Panc1 (cell line): ENCODE measurements at regions not wholly inside any gene's neighbourhood (a gene's known extent, or its start where the extent isn't known, plus 50 kb on each side); places are given as distances from the start of the nearest gene placed in this dataset.

ENCODE experiments used
- ATAC-seq: fragments of 200-7000 bp; cut with Tn5 transposase; 2 replicates; pipeline ENCODE4 v1.9.1; 2020; ENCODE audit warnings: mild to moderate bottlenecking, moderate library complexity
- BruUV-seq: library from RNA; stranded (reverse); fragments of 400-500 nt; replicated peaks from 2 replicates; lab custom pipeline; 2021; lab: Mats Ljungman, UMichigan
- CTCF ChIA-PET: fragments of 300-600 bp; sonication (Branson Sonifier 250); formaldehyde crosslinking; loops from one replicate; lab custom pipeline; 2022; ENCODE audit warnings: antibody characterized with exemption; lab: Charles Lee
- POLR2A ChIA-PET: fragments of 300-600 bp; sonication (Branson Sonifier 250); formaldehyde crosslinking; loops from one replicate; lab custom pipeline; 2022; ENCODE audit warnings: antibody characterized with exemption; lab: Charles Lee
- DNase-seq: peaks from one replicate; pipeline ENCODE4 v3.0.0-alpha.2; 2010; ENCODE audit warnings: low read depth, low spot score
- H3K27ac ChIP-seq: 2 replicates; pipeline ENCODE4 v1.5.1; 2011; ENCODE audit warnings: mild to moderate bottlenecking, low read length, inconsistent platforms
- H3K27me3 ChIP-seq: fragments of 200-500 bp; sonication (Bioruptor generic); 2 replicates; pipeline ENCODE4 v1.6.0; 2014; ENCODE audit warnings: low read length, inconsistent platforms; ENCODE audit not compliant: control insufficient read depth, insufficient read depth
- H3K36me3 ChIP-seq: fragments of 200-500 bp; sonication (Bioruptor generic); 2 replicates; pipeline ENCODE4 v1.5.1; 2014; ENCODE audit warnings: inconsistent platforms, mild to moderate bottlenecking, low read length, moderate library complexity; ENCODE audit not compliant: control insufficient read depth, insufficient read depth
- H3K4me1 ChIP-seq: 2 replicates; pipeline ENCODE4 v1.5.1; 2011; ENCODE audit warnings: inconsistent platforms, mild to moderate bottlenecking, low read length, moderate library complexity; ENCODE audit not compliant: control insufficient read depth, insufficient read depth
- H3K4me3 ChIP-seq, 2 experiments: 2 replicates each; pipeline ENCODE4 v1.5.1; 2011 to 2012; ENCODE audit warnings: low read depth in 2 of 2, low read length in 2 of 2, mild to moderate bottlenecking in 2 of 2, inconsistent platforms in 1 of 2, moderate library complexity in 1 of 2
- H3K9me3 ChIP-seq: fragments of 200-500 bp; sonication (Bioruptor generic); 2 replicates; pipeline ENCODE4 v1.5.1; 2014; ENCODE audit warnings: low read depth, mild to moderate bottlenecking, inconsistent platforms, low read length, moderate library complexity; ENCODE audit not compliant: control insufficient read depth, insufficient read depth
- POLR2AphosphoS5 ChIP-seq: IDR thresholded peaks from 2 replicates; pipeline ENCODE4 v1.6.1; 2012; ENCODE audit warnings: mild to moderate bottlenecking, low read depth, low read length, moderate library complexity
- SIN3A ChIP-seq: IDR thresholded peaks from 2 replicates; pipeline ENCODE4 v1.6.1; 2012; ENCODE audit warnings: low read depth, mild to moderate bottlenecking, low read length, moderate library complexity, borderline replicate concordance; ENCODE audit not compliant: insufficient read depth
- TCF7L2 ChIP-seq: IDR thresholded peaks from 2 replicates; pipeline ENCODE4 v1.6.1; 2011; ENCODE audit warnings: mild to moderate bottlenecking, low read depth, low read length, inconsistent platforms
- in situ Hi-C: cut with HindIII; loops from 2 replicates; pipeline ENCODE4 v1.10.0; 2016; ENCODE audit warnings: low sequenced_read_pairs, low pct_unique_long_range_greater_than_20kb
- intact Hi-C: fragments of 100-400 bp; cut with micrococcal nuclease; formaldehyde crosslinking; loops from one replicate; pipeline ENCODE4 v1.10.0; 2022; ENCODE audit not compliant: unreplicated experiment
- TF ChIP-seq, protein P1 (sequence below): fragments of 450-650 bp; IDR thresholded peaks from 2 replicates; pipeline ENCODE4 v1.5.1; 2017; ENCODE audit warnings: mild to moderate bottlenecking
- TF ChIP-seq, protein P2 (sequence below), 2 experiments: IDR thresholded peaks; 2 replicates each; pipeline ENCODE4 v1.6.1; 2011 to 2012; ENCODE audit warnings: low read depth in 2 of 2, control low read depth in 1 of 2, low read length in 1 of 2, mild to moderate bottlenecking in 1 of 2, moderate library complexity in 1 of 2; ENCODE audit not compliant: insufficient read depth in 1 of 2

DNA sequence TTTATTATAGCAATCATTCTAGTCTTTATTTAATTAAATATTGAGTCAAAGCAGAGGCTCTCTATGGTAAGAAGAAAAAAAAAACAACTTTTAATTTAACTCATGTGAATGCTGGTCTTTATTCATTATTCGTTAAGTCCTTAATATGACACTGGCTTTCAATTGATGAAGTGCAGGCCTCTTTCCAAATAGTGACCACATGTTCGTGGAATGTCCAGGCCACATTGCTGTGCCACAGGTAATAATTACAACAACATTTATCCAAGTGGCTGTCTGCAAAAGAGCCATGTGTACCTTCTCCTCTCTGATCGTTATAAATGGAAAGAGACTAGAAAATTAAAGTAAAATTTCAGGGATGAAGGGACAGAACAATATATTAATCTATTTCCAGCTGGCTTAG is 220.1 kb upstream of the PABPC4L start:
- H3K36me3 ChIP-seq = no peaks in the 10 kb centered on the region
- no peak overlapping the region for H3K4me3 ChIP-seq
- H3K4me1 ChIP-seq = no peaks in the 10 kb centered on the region
- in situ Hi-C loops = no loop called here
- CTCF ChIA-PET = no interaction called here
- no TSS peak for BruUV-seq
- intact Hi-C loops = no loop called here
- no peak for ATAC-seq
- no peaks in the 10 kb centered on the region for H3K9me3 ChIP-seq
- no peak overlapping the region for H3K27ac ChIP-seq
- DNase-seq = no peak
- TF ChIP-seq SIN3A (no peak), TCF7L2 (no peak), POLR2AphosphoS5 (no peak)
- TF ChIP-seq, protein P1, sequence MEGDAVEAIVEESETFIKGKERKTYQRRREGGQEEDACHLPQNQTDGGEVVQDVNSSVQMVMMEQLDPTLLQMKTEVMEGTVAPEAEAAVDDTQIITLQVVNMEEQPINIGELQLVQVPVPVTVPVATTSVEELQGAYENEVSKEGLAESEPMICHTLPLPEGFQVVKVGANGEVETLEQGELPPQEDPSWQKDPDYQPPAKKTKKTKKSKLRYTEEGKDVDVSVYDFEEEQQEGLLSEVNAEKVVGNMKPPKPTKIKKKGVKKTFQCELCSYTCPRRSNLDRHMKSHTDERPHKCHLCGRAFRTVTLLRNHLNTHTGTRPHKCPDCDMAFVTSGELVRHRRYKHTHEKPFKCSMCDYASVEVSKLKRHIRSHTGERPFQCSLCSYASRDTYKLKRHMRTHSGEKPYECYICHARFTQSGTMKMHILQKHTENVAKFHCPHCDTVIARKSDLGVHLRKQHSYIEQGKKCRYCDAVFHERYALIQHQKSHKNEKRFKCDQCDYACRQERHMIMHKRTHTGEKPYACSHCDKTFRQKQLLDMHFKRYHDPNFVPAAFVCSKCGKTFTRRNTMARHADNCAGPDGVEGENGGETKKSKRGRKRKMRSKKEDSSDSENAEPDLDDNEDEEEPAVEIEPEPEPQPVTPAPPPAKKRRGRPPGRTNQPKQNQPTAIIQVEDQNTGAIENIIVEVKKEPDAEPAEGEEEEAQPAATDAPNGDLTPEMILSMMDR = no peak
- TF ChIP-seq, protein P2, sequence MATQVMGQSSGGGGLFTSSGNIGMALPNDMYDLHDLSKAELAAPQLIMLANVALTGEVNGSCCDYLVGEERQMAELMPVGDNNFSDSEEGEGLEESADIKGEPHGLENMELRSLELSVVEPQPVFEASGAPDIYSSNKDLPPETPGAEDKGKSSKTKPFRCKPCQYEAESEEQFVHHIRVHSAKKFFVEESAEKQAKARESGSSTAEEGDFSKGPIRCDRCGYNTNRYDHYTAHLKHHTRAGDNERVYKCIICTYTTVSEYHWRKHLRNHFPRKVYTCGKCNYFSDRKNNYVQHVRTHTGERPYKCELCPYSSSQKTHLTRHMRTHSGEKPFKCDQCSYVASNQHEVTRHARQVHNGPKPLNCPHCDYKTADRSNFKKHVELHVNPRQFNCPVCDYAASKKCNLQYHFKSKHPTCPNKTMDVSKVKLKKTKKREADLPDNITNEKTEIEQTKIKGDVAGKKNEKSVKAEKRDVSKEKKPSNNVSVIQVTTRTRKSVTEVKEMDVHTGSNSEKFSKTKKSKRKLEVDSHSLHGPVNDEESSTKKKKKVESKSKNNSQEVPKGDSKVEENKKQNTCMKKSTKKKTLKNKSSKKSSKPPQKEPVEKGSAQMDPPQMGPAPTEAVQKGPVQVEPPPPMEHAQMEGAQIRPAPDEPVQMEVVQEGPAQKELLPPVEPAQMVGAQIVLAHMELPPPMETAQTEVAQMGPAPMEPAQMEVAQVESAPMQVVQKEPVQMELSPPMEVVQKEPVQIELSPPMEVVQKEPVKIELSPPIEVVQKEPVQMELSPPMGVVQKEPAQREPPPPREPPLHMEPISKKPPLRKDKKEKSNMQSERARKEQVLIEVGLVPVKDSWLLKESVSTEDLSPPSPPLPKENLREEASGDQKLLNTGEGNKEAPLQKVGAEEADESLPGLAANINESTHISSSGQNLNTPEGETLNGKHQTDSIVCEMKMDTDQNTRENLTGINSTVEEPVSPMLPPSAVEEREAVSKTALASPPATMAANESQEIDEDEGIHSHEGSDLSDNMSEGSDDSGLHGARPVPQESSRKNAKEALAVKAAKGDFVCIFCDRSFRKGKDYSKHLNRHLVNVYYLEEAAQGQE (IDR thresholded peaks at IDR 0.05; ENCODE audit: insufficient read depth in 1 of 2, low read depth in 2 of 2, low read length in 1 of 2) = no peak
- no peaks in the 10 kb centered on the region for H3K27me3 ChIP-seq
- POLR2A ChIA-PET = no interaction called here

DNA sequence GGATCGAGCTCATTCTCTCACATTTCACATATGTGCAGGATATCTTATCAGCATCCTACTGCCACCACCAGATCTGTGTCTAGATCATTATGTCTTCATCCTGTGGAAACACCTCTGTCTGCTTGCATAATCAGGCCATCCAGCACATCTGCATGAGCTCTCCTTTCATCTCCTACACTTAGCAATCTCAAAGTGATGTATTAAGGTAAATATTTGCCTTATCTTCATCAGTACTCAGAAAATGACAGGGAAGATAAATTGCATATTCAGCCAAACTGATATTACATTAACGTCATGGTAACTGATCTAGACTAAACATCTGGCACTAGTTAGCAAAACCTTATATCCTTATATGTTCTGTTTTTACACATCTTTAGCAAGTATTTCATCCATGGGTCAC is 207.3 kb upstream of the PABPC4L start:
- DNase-seq (no peak), ATAC-seq (no peak)
- BruUV-seq = no TSS peak
- H3K4me3 ChIP-seq = no peak overlapping the region
- H3K36me3 ChIP-seq = no peaks in the 10 kb centered on the region
- H3K27ac ChIP-seq = no peak overlapping the region
- TF ChIP-seq POLR2AphosphoS5 (no peak), SIN3A (no peak), TCF7L2 (no peak)
- TF ChIP-seq, protein P2 (IDR thresholded peaks at IDR 0.05; ENCODE audit: insufficient read depth in 1 of 2, low read depth in 2 of 2, low read length in 1 of 2) = no peak
- TF ChIP-seq, protein P1 = no peak
- in situ Hi-C loops (no loop called here), intact Hi-C loops (no loop called here)
- no peaks in the 10 kb centered on the region for H3K4me1 ChIP-seq
- no peaks in the 10 kb centered on the region for H3K9me3 ChIP-seq
- CTCF ChIA-PET = no interaction called here
- POLR2A ChIA-PET = no interaction called here
- no peaks in the 10 kb centered on the region for H3K27me3 ChIP-seq
